ENCODE measurements at regions not wholly inside any gene's neighbourhood (a gene's known extent, or its start where the extent isn't known, plus 50 kb on each side); places are given as distances from the start of the nearest gene placed in this dataset.

DNA sequence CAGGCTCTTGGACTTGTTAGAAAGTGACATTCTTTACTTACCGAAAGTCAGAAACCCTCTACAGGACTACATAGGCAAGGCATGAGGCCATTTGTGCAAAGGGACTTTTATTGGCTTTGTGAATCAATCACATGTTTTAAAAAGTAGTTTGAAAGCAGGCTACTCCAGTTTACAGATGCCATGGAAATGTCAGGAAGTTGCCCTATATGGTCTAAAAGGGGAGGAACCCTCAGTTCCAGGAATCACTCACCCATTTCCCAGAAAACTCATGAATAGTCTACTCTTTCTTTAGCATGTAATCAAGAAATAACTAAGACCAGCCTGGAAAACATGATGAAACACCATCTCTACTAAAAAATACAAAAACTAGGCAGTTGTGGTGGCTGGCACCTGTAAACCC, 51.0 kb upstream of the MKRN3 start:
- DNase-seq (ENCODE audit: low read depth), result no peak

- no peak for DNase-seq (ENCODE audit: low read depth)
Measured at GRCh38 chr15:23506762-23507161, 58.7 kb upstream of the MKRN3 start.

GRCh38 chr15:23503980-23504379, 56.9 kb upstream of the GOLGA6L2 start:
- no peak for DNase-seq (ENCODE audit: low read depth)

GRCh38 chr15:23503576-23503975, 56.5 kb upstream of the GOLGA6L2 start:
- no peak for DNase-seq (ENCODE audit: low read depth)

DNA sequence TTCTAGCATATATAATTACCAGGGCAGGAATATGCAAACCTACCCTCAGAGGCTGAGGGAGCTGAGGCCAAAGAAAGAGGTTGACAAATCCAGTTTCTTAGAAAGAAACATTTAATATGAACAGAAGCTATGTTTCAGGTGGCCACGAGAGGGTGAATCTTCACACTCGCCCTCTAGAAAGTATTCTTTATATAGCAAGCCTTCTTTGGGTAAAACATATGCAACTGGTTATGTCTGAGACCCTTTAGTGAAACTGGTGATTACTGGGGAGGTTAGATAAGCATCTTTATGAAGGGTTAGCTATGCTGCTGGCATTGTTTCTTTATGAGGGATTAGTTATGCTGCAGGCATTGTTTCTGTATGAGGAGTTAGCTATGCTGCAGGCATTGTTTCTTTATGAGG, 50.7 kb upstream of the GOLGA6L2 start:
- peak; percentile 6 for DNase-seq (ENCODE audit: low read depth)
